ENCODE measurements at regions not wholly inside any gene's neighbourhood (a gene's known extent, or its start where the extent isn't known, plus 50 kb on each side); places are given as distances from the start of the nearest gene placed in this dataset.

DNA sequence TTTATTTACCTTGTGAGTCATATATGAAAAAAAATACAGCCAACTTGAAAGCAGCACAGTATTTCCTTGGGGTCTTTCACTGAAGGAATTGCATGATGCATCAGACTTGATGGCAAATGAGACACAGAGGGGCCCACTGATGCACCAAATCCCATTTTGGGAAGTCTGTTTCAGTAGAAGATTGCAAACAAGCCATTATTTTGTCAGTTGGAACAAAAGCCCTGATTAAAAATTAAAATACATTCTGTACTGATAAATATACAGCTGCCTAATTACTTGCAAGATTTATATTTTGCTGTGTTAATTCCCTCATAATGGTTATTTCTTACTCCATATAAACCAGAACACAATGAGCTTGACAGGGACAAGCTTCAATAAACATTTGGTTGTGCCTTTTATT is 370.4 kb downstream of the SUCLG1 start:
- H3K9me3 ChIP-seq, result peaks cover 0 to 15% of the 10 kb centered on the region in 2 donors
- H3K4me1 ChIP-seq, result no peaks in the 10 kb centered on the region
- TF ChIP-seq, protein P1, sequence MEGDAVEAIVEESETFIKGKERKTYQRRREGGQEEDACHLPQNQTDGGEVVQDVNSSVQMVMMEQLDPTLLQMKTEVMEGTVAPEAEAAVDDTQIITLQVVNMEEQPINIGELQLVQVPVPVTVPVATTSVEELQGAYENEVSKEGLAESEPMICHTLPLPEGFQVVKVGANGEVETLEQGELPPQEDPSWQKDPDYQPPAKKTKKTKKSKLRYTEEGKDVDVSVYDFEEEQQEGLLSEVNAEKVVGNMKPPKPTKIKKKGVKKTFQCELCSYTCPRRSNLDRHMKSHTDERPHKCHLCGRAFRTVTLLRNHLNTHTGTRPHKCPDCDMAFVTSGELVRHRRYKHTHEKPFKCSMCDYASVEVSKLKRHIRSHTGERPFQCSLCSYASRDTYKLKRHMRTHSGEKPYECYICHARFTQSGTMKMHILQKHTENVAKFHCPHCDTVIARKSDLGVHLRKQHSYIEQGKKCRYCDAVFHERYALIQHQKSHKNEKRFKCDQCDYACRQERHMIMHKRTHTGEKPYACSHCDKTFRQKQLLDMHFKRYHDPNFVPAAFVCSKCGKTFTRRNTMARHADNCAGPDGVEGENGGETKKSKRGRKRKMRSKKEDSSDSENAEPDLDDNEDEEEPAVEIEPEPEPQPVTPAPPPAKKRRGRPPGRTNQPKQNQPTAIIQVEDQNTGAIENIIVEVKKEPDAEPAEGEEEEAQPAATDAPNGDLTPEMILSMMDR (IDR thresholded peaks at IDR 0.05), result no peak
- TF ChIP-seq POLR2A (IDR thresholded peaks at IDR 0.05), result no peak
- no peak for TF ChIP-seq POLR2AphosphoS5 (IDR thresholded peaks at IDR 0.05)
- H3K27me3 ChIP-seq, result no peaks in the 10 kb centered on the region
- intact Hi-C loops (cut with DNase I; ENCODE audit: low total_unique reads), result no loop called here
- H3K4me3 ChIP-seq, result no peak overlapping the region
- no peaks in the 10 kb centered on the region for H3K36me3 ChIP-seq
- H3K27ac ChIP-seq, result no peak overlapping the region
- no peak for DNase-seq (ENCODE audit: low spot score in 2 of 2)

- no peak for DNase-seq (ENCODE audit: low spot score in 2 of 2)
- TF ChIP-seq POLR2AphosphoS5 (IDR thresholded peaks at IDR 0.05) (no peak), POLR2A (IDR thresholded peaks at IDR 0.05) (no peak)
- TF ChIP-seq, protein P1 (IDR thresholded peaks at IDR 0.05), result no peak
- Histone ChIP-seq H3K36me3 (no peaks in the 10 kb centered on the region), H3K4me1 (no peaks in the 10 kb centered on the region), H3K27me3 (no peaks in the 10 kb centered on the region), H3K4me3 (no peak overlapping the region), H3K27ac (no peak overlapping the region), H3K9me3 (no peaks in the 10 kb centered on the region)
- intact Hi-C loops (cut with DNase I; ENCODE audit: low total_unique reads), result no loop called here
Observed at GRCh38 chr2:84085562-84085961, 373.5 kb downstream of the SUCLG1 start.

GRCh38 chr2:84084856-84085255 is 374.2 kb downstream of the SUCLG1 start:
- Histone ChIP-seq H3K4me3 (no peak overlapping the region), H3K36me3 (no peaks in the 10 kb centered on the region), H3K27me3 (no peaks in the 10 kb centered on the region), H3K27ac (no peak overlapping the region), H3K4me1 (no peaks in the 10 kb centered on the region), H3K9me3 (no peaks in the 10 kb centered on the region)
- no peak for DNase-seq (ENCODE audit: low spot score in 2 of 2)
- intact Hi-C loops (cut with DNase I; ENCODE audit: low total_unique reads), result no loop called here
- TF ChIP-seq POLR2A (IDR thresholded peaks at IDR 0.05), result no peak
- no peak for TF ChIP-seq POLR2AphosphoS5 (IDR thresholded peaks at IDR 0.05)
- TF ChIP-seq, protein P1 (IDR thresholded peaks at IDR 0.05), result no peak

DNA sequence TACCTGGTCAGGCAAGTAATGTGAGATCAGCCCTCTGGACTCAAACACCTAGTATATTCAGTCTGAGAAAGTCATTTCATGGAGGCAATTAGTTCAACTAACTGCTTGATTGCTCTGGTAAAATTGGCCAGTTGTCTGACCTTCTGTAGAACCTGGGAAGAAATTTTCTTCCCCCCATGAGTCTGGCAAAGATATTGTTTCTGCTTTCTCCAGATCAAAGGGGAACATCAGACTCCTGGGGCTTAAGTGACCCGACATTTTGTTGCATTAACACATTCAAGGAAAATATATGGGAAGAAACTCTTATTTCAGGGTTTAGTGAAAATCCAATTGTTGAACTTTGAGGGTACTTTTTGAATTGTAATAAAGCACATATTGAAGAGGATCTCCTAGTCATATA is 375.1 kb downstream of the SUCLG1 start:
- Histone ChIP-seq H3K36me3 (no peaks in the 10 kb centered on the region), H3K4me3 (no peak overlapping the region), H3K27me3 (no peaks in the 10 kb centered on the region), H3K4me1 (no peaks in the 10 kb centered on the region), H3K27ac (no peak overlapping the region), H3K9me3 (no peaks in the 10 kb centered on the region)
- no peak for DNase-seq (ENCODE audit: low spot score in 2 of 2)
- TF ChIP-seq, protein P1 (IDR thresholded peaks at IDR 0.05), result no peak
- no peak for TF ChIP-seq POLR2A (IDR thresholded peaks at IDR 0.05)
- intact Hi-C loops (cut with DNase I; ENCODE audit: low total_unique reads), result no loop called here

DNA sequence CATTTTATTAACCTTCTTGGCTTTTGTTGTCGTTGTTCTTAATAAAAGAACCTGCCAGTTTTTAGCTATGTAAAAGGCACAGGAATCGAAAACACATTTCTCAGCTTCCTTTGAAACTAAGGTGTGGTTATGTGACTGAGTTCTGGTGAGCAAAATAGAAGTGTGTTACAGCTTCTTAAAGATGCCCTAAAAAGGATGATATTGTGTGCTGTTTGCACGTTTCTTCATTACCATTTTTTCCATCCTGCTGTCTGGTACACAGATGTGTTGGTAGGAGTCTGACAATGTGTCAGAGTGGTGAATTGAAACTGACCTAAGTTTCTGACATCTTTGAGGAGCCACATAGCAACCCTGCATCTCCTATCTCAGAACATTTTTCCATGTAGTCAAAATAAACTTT is 380.6 kb downstream of the SUCLG1 start:
- no peaks in the 10 kb centered on the region for H3K4me1 ChIP-seq
- no peaks in the 10 kb centered on the region for H3K9me3 ChIP-seq
- intact Hi-C loops (cut with DNase I; ENCODE audit: low total_unique reads), result no loop called here
- no peaks in the 10 kb centered on the region for H3K36me3 ChIP-seq
- H3K27ac ChIP-seq, result no peak overlapping the region
- TF ChIP-seq POLR2AphosphoS5 (IDR thresholded peaks at IDR 0.05) (no peak), POLR2A (IDR thresholded peaks at IDR 0.05) (no peak)
- TF ChIP-seq, protein P1 (IDR thresholded peaks at IDR 0.05), result no peak
- no peak overlapping the region for H3K4me3 ChIP-seq
- H3K27me3 ChIP-seq, result no peaks in the 10 kb centered on the region
- no peak for DNase-seq (ENCODE audit: low spot score in 2 of 2)

Measured in breast epithelium (tissue), 4 donors.